ENCODE measurements at regions not wholly inside any gene's neighbourhood (a gene's known extent, or its start where the extent isn't known, plus 50 kb on each side); places are given as distances from the start of the nearest gene placed in this dataset.
A peak's percentile ranks its signal among the peaks of the same experiment; 100 is the strongest.

- DNase-seq (ENCODE audit: low spot score) = no peak
Observed at GRCh38 chr2:76320716-76321115, 610.0 kb upstream of the GCFC2 start.

- no peak for DNase-seq (ENCODE audit: low spot score)
Observed at GRCh38 chr2:76318848-76319360, 608.2 kb upstream of the GCFC2 start.

- DNase-seq (ENCODE audit: low spot score) = peak; percentile 5
Observed at GRCh38 chr2:76316691-76317090, 606.0 kb upstream of the GCFC2 start.

- no peak for DNase-seq (ENCODE audit: low spot score)
Observed at GRCh38 chr2:76314271-76315020, 603.7 kb upstream of the GCFC2 start.

GRCh38 chr2:76312236-76312635 is 601.5 kb upstream of the GCFC2 start:
- no peak for DNase-seq (ENCODE audit: low spot score)

- no peak for DNase-seq (ENCODE audit: low spot score)
Observed at GRCh38 chr2:76311728-76312127, 601.0 kb upstream of the GCFC2 start.

- no peak for DNase-seq (ENCODE audit: low spot score)
Observed at GRCh38 chr2:76310894-76311633, 600.3 kb upstream of the GCFC2 start.

- no peak for DNase-seq (ENCODE audit: low spot score)
Observed at GRCh38 chr2:76307495-76307894, 596.8 kb upstream of the GCFC2 start.

- DNase-seq (ENCODE audit: low spot score) = no peak
Observed at GRCh38 chr2:76298041-76298440, 587.3 kb upstream of the GCFC2 start.

GRCh38 chr2:76296438-76296837 is 585.7 kb upstream of the GCFC2 start:
- DNase-seq (ENCODE audit: low spot score) = no peak

- no peak for DNase-seq (ENCODE audit: low spot score)
Observed at GRCh38 chr2:76295762-76296161, 585.0 kb upstream of the GCFC2 start.

- DNase-seq (ENCODE audit: low spot score) = no peak
Observed at GRCh38 chr2:76288598-76288997, 577.9 kb upstream of the GCFC2 start.

GRCh38 chr2:76288146-76288545 is 577.4 kb upstream of the GCFC2 start:
- DNase-seq (ENCODE audit: low spot score) = no peak

GRCh38 chr2:76283350-76283749 is 572.6 kb upstream of the GCFC2 start:
- no peak for DNase-seq (ENCODE audit: low spot score)

GRCh38 chr2:76281156-76281841 is 570.6 kb upstream of the GCFC2 start:
- DNase-seq (ENCODE audit: low spot score) = no peak

- DNase-seq (ENCODE audit: low spot score) = no peak
Observed at GRCh38 chr2:76280686-76281085, 570.0 kb upstream of the GCFC2 start.

GRCh38 chr2:76279142-76279541 is 568.4 kb upstream of the GCFC2 start:
- DNase-seq (ENCODE audit: low spot score) = no peak

GRCh38 chr2:76275788-76276187 is 565.1 kb upstream of the GCFC2 start:
- DNase-seq (ENCODE audit: low spot score) = no peak

- no peak for DNase-seq (ENCODE audit: low spot score)
Observed at GRCh38 chr2:76274676-76275075, 564.0 kb upstream of the GCFC2 start.

GRCh38 chr2:76274160-76274559 is 563.4 kb upstream of the GCFC2 start:
- DNase-seq (ENCODE audit: low spot score) = no peak

GRCh38 chr2:76270096-76270710 is 559.5 kb upstream of the GCFC2 start:
- DNase-seq (ENCODE audit: low spot score) = peak; percentile 18

Data from H4 (cell line).